A549 (cell line): ENCODE measurements at regions not wholly inside any gene's neighbourhood (a gene's known extent, or its start where the extent isn't known, plus 50 kb on each side); places are given as distances from the start of the nearest gene placed in this dataset.

Experiments
- ELK1 ChIP-seq: fragments of 150-350 bp; IDR thresholded peaks from 2 replicates; pipeline ENCODE4 v1.6.1; 2014; ENCODE audit warnings: low read depth, mild to moderate bottlenecking, low read length
- FOSL2 ChIP-seq, 2 experiments: fragments of 450-650 bp in 1 of 2; fragments of >200 bp in 1 of 2; sonication (Bioruptor Twin) in 1 of 2; formaldehyde crosslinking; IDR thresholded peaks; 2 replicates each; pipeline versions ENCODE4 v1.5.0 to v1.6.1; 2016 to 2020; ENCODE audit warnings: mild to moderate bottlenecking in 1 of 2, moderate library complexity in 1 of 2
- FOXS1 ChIP-seq: fragments of 250-450 bp; sonication (Bioruptor Pico); IDR thresholded peaks from 2 replicates; pipeline ENCODE4 v1.5.0; 2020; ENCODE audit warnings: mild to moderate bottlenecking, moderate library complexity
- KDM5A ChIP-seq: fragments of 200-600 bp; sonication (generic); IDR thresholded peaks from 2 replicates; pipeline ENCODE4 v1.6.1; 2016; ENCODE audit warnings: antibody characterized with exemption, mild to moderate bottlenecking
- MAFK ChIP-seq: fragments of 450-650 bp; IDR thresholded peaks from 2 replicates; pipeline ENCODE4 v1.6.1; 2014; ENCODE audit not compliant: partially characterized antibody
- POLR2A ChIP-seq: IDR thresholded peaks from 2 replicates; pipeline ENCODE4 v1.6.1; 2012; ENCODE audit warnings: mild to moderate bottlenecking, low read length
- RAD21 ChIP-seq, 2 experiments: fragments of >200 bp in 1 of 2; sonication (Bioruptor Twin) in 1 of 2; formaldehyde crosslinking in 1 of 2; IDR thresholded peaks in 1 of 2; conservative IDR thresholded peaks in 1 of 2; 2 replicates in 1 of 2; 3 replicates in 1 of 2; pipeline ENCODE4 v1.6.1; 2012 to 2018; ENCODE audit warnings: inconsistent platforms in 1 of 2
- RCOR1 ChIP-seq: fragments of 150-350 bp; IDR thresholded peaks from 2 replicates; pipeline ENCODE4 v1.6.1; 2014; ENCODE audit warnings: antibody characterized with exemption, low read length, low read depth
- RFX5 ChIP-seq: fragments of 450-650 bp; IDR thresholded peaks from 2 replicates; pipeline ENCODE4 v1.7.1; 2014; ENCODE audit warnings: antibody characterized with exemption, mild to moderate bottlenecking, moderate library complexity
- TP53 ChIP-seq: fragments of 250-450 bp; sonication (Bioruptor Pico); IDR thresholded peaks from 2 replicates; pipeline ENCODE4 v1.5.0; 2021; ENCODE audit warnings: mild to moderate bottlenecking, moderate library complexity
- ZSCAN20 ChIP-seq: fragments of 250-450 bp; sonication (Bioruptor Pico); IDR thresholded peaks from 2 replicates; pipeline ENCODE4 v1.8.0; 2022; ENCODE audit warnings: mild to moderate bottlenecking, moderate library complexity
- TF ChIP-seq, protein P1 (sequence below): IDR thresholded peaks from 2 replicates; pipeline ENCODE4 v1.6.1; 2012
- TF ChIP-seq, protein P2 (sequence below): fragments of >200 bp; sonication (Bioruptor Twin); formaldehyde crosslinking; IDR thresholded peaks from 3 replicates; pipeline ENCODE4 v1.5.1; 2016

GRCh38 chr2:128534688-128535392, 216.2 kb upstream of the HS6ST1 start:
- TF ChIP-seq POLR2A (no peak), FOSL2 (IDR thresholded peaks at IDR 0.05) (no peak), FOSL2 (CRISPR knock-in tag; IDR thresholded peaks at IDR 0.05) (no peak), ZSCAN20 (no peak), RAD21 (conservative IDR thresholded peaks at IDR 0.05 in 1 of 2, IDR thresholded peaks at IDR 0.05 in 1 of 2) (no peak), RFX5 (no peak), MAFK (no peak), FOXS1 (CRISPR knock-in tag) (no peak), TP53 (no peak), RCOR1 (no peak), KDM5A (no peak), ELK1 (no peak)
- TF ChIP-seq, protein P1, sequence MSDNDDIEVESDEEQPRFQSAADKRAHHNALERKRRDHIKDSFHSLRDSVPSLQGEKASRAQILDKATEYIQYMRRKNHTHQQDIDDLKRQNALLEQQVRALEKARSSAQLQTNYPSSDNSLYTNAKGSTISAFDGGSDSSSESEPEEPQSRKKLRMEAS, result no peak
- TF ChIP-seq, protein P2, sequence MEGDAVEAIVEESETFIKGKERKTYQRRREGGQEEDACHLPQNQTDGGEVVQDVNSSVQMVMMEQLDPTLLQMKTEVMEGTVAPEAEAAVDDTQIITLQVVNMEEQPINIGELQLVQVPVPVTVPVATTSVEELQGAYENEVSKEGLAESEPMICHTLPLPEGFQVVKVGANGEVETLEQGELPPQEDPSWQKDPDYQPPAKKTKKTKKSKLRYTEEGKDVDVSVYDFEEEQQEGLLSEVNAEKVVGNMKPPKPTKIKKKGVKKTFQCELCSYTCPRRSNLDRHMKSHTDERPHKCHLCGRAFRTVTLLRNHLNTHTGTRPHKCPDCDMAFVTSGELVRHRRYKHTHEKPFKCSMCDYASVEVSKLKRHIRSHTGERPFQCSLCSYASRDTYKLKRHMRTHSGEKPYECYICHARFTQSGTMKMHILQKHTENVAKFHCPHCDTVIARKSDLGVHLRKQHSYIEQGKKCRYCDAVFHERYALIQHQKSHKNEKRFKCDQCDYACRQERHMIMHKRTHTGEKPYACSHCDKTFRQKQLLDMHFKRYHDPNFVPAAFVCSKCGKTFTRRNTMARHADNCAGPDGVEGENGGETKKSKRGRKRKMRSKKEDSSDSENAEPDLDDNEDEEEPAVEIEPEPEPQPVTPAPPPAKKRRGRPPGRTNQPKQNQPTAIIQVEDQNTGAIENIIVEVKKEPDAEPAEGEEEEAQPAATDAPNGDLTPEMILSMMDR, result no peak
